CD4-positive, alpha-beta T cell (primary cell): ENCODE measurements at regions not wholly inside any gene's neighbourhood (a gene's known extent, or its start where the extent isn't known, plus 50 kb on each side); places are given as distances from the start of the nearest gene placed in this dataset.

Source experiments
- ATAC-seq: fragments of 200-7000 bp; cut with Tn5 transposase; one replicate; pipeline ENCODE4 v1.10.0; 2022; ENCODE audit warnings: mild to moderate bottlenecking; ENCODE audit not compliant: poor library complexity
- CTCF ChIA-PET: fragments of 350-600 bp; sonication (Branson Sonifier 250); formaldehyde crosslinking; loops from one replicate; lab custom pipeline; 2021; ENCODE audit warnings: antibody characterized with exemption, inconsistent platforms; lab: Charles Lee
- POLR2A ChIA-PET: fragments of 350-600 bp; sonication (Branson Sonifier 250); formaldehyde crosslinking; loops from one replicate; lab custom pipeline; 2021; ENCODE audit warnings: antibody characterized with exemption, inconsistent platforms; lab: Charles Lee
- DNase-seq, 14 experiments: peaks; one replicate each; pipeline ENCODE4 v3.0.0-alpha.2; 2013 to 2020; ENCODE audit warnings: mixed read lengths in 2 of 14
- H3K27ac ChIP-seq, 2 donors: one replicate each; pipeline versions ENCODE4 v1.5.1 to v1.7.0; 2013; ENCODE audit warnings: low read length in 2 of 2, low read depth in 1 of 2, mild to moderate bottlenecking in 1 of 2
- H3K27me3 ChIP-seq, 2 experiments: 1 replicate in 1 of 2; 2 replicates in 1 of 2; pipeline versions ENCODE4 v1.6.1 to v1.7.0; 2013; ENCODE audit warnings: low read length in 2 of 2, control low read depth in 1 of 2, mild to moderate bottlenecking in 1 of 2, moderate library complexity in 1 of 2; ENCODE audit not compliant: insufficient read depth in 2 of 2, control insufficient read depth in 1 of 2
- H3K36me3 ChIP-seq: one replicate; pipeline ENCODE4 v1.6.1; 2013; ENCODE audit warnings: low read length, control low read depth; ENCODE audit not compliant: insufficient read depth
- H3K4me1 ChIP-seq: one replicate; pipeline ENCODE4 v1.6.1; 2013; ENCODE audit warnings: low read length, control low read depth; ENCODE audit not compliant: insufficient read depth
- H3K4me3 ChIP-seq: one replicate; pipeline ENCODE4 v1.5.1; 2013; ENCODE audit warnings: mild to moderate bottlenecking, low read length, moderate library complexity
- H3K9me3 ChIP-seq, 2 experiments: 1 replicate in 1 of 2; 2 replicates in 1 of 2; pipeline versions ENCODE4 v1.6.1 to v1.7.0; 2013; ENCODE audit warnings: low read length in 2 of 2, mild to moderate bottlenecking in 2 of 2, control low read depth in 1 of 2, moderate library complexity in 1 of 2; ENCODE audit not compliant: control insufficient read depth in 1 of 2, insufficient read depth in 1 of 2
- H3K27ac Mint-ChIP-seq: one replicate; pipeline ENCODE4 v1.8.0; 2020; ENCODE audit warnings: mixed read lengths
- H3K27me3 Mint-ChIP-seq: one replicate; pipeline ENCODE4 v1.8.0; 2021; ENCODE audit warnings: mixed read lengths
- H3K36me3 Mint-ChIP-seq: one replicate; pipeline ENCODE4 v1.8.0; 2021; ENCODE audit warnings: low read depth, mixed read lengths
- H3K4me1 Mint-ChIP-seq: one replicate; pipeline ENCODE4 v1.8.0; 2021; ENCODE audit warnings: low read depth, mixed read lengths
- H3K4me3 Mint-ChIP-seq: one replicate; pipeline ENCODE4 v1.8.0; 2020; ENCODE audit warnings: mild to moderate bottlenecking, mixed read lengths
- H3K9me3 Mint-ChIP-seq: one replicate; pipeline ENCODE4 v1.8.0; 2020; ENCODE audit warnings: mixed read lengths
- CTCF ChIP-seq: fragments of 200-600 bp; IDR thresholded peaks from one replicate; pipeline ENCODE4 v1.8.0; 2022; ENCODE audit warnings: antibody characterized with exemption, mild to moderate bottlenecking
- intact Hi-C, 2 experiments: fragments of 100-400 bp; cut with DNase I in 1 of 2; cut with micrococcal nuclease in 1 of 2; formaldehyde crosslinking; loops; one replicate each; pipeline versions ENCODE4 v1.15.1 to v1.9.0; 2023 to 2025; cut with DNase I, micrococcal nuclease

DNA sequence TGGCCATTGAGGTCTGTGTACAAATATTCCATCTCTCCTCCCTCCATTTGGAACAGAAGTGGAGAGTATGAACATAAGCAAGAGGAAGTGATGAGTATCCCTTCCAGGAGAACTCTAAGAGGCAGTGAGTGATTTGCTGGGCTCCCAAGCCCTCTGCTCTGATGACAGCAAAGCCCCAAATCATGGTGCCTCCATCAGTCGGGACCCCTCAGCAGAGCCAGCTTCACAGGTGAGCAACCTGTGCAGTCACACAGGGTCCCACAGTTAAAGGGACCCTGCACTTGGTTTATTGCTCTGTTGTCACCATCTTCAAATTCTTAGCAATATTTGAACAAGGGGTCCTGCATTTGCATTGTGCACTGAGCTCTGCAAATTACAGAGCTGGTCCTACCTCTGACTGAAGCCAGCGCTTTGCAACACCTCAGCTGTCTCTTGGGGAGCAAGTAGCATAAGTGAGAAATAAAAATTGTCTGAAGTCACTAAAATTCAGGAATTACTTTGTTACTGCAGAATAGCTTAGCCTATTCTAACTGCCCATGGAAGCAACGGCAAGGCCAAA lies 466.4 kb downstream of the MN1 start:
- Histone ChIP-seq H3K36me3 (no peaks in the 10 kb centered on the region), H3K27ac (no peak overlapping the region), H3K27me3 (peaks cover 5 to 14% of the 10 kb centered on the region in 2 experiments), H3K9me3 (peaks cover 0 to 7% of the 10 kb centered on the region in 2 experiments), H3K4me3 (no peak overlapping the region), H3K4me1 (no peaks in the 10 kb centered on the region)
- H3K9me3 Mint-ChIP-seq = no peaks in the 10 kb centered on the region
- ATAC-seq (no peak), DNase-seq (no peak)
- ChIA-PET CTCF (no interaction called here), POLR2A (no interaction called here)
- no peak overlapping the region for H3K27ac Mint-ChIP-seq
- intact Hi-C loops = no loop called here
- no peak for TF ChIP-seq CTCF
- no peaks in the 10 kb centered on the region for H3K4me1 Mint-ChIP-seq
- peaks cover 21% of the 10 kb centered on the region for H3K27me3 Mint-ChIP-seq
- no peaks in the 10 kb centered on the region for H3K36me3 Mint-ChIP-seq
- H3K4me3 Mint-ChIP-seq = no peak overlapping the region

GRCh38 chr22:27336151-27337090 lies 465.1 kb downstream of the MN1 start:
- H3K9me3 Mint-ChIP-seq = no peaks in the 10 kb centered on the region
- peaks cover 9% of the 10 kb centered on the region for H3K27me3 Mint-ChIP-seq
- CTCF ChIA-PET = no interaction called here
- ATAC-seq (no peak), DNase-seq (no peak)
- Histone ChIP-seq H3K27ac (no peak overlapping the region), H3K4me1 (no peaks in the 10 kb centered on the region), H3K4me3 (no peak overlapping the region), H3K9me3 (peaks cover 0 to 6% of the 10 kb centered on the region in 2 experiments), H3K36me3 (no peaks in the 10 kb centered on the region), H3K27me3 (peaks cover 5 to 9% of the 10 kb centered on the region in 2 experiments)
- H3K27ac Mint-ChIP-seq = no peak overlapping the region
- POLR2A ChIA-PET = no interaction called here
- no peaks in the 10 kb centered on the region for H3K4me1 Mint-ChIP-seq
- no peak for TF ChIP-seq CTCF
- intact Hi-C loops = no loop called here
- no peak overlapping the region for H3K4me3 Mint-ChIP-seq
- no peaks in the 10 kb centered on the region for H3K36me3 Mint-ChIP-seq

DNA sequence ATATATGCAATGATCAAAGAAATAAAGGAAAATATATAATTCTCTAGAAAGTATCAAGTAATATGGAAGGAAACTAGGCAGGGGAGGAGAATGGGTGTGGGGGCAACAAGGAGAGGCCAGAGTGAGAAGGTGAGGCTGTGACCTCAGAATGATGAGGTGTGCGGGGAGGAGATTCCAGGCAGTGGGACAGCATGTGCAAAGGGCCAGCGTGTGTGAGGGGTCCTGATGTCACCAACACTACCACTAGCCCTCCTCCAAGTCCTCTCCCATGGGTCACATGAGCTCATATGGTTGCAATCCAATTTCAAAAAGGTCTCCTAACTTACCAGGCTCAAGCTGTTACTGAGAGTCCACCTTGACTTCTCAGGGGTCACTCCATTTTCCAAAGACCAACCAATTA lies 463.9 kb downstream of the MN1 start:
- DNase-seq (no peak), ATAC-seq (no peak)
- Histone ChIP-seq H3K36me3 (no peaks in the 10 kb centered on the region), H3K27ac (no peak overlapping the region), H3K4me3 (no peak overlapping the region), H3K4me1 (no peaks in the 10 kb centered on the region), H3K9me3 (no peaks in the 10 kb centered on the region), H3K27me3 (peaks cover 0 to 4% of the 10 kb centered on the region in 2 experiments)
- Mint-ChIP-seq H3K27ac (no peak overlapping the region), H3K36me3 (no peaks in the 10 kb centered on the region), H3K4me1 (no peaks in the 10 kb centered on the region), H3K4me3 (no peak overlapping the region), H3K9me3 (no peaks in the 10 kb centered on the region), H3K27me3 (peaks cover 4% of the 10 kb centered on the region)
- ChIA-PET CTCF (no interaction called here), POLR2A (no interaction called here)
- intact Hi-C loops = no loop called here
- no peak for TF ChIP-seq CTCF
